Endothelial cell of umbilical vein (primary cell): ENCODE measurements at regions not wholly inside any gene's neighbourhood (a gene's known extent, or its start where the extent isn't known, plus 50 kb on each side); places are given as distances from the start of the nearest gene placed in this dataset.

ENCODE experiments used
- BruUV-seq: library from RNA; stranded (reverse); fragments of 400-500 nt; replicated peaks from 2 replicates; lab custom pipeline; 2021; lab: Mats Ljungman, UMichigan
- CTCF ChIA-PET: fragments of 300-600, 350-600 bp; sonication (Branson Sonifier 250); formaldehyde crosslinking; loops from one replicate; lab custom pipeline; 2021; ENCODE audit warnings: antibody characterized with exemption, inconsistent platforms; lab: Charles Lee
- POLR2A ChIA-PET: fragments of 300-600, 350-600 bp; sonication (Branson Sonifier 250); formaldehyde crosslinking; loops from one replicate; lab custom pipeline; 2021; ENCODE audit warnings: antibody characterized with exemption, inconsistent platforms; lab: Charles Lee
- DNase-seq: peaks from one replicate; pipeline ENCODE4 v3.0.0-alpha.2; 2011; ENCODE audit warnings: low read depth, low spot score
- FAIRE-seq: peaks from 2 replicates; lab custom pipeline; 2011; peaks lifted over from hg19 to GRCh38; lab: Jason Lieb, UNC
- H2AFZ ChIP-seq: 2 replicates; pipeline ENCODE4 v1.6.0; 2012; ENCODE audit warnings: low read depth, low read length, control low read depth, inconsistent platforms
- H3K27ac ChIP-seq: 2 replicates; pipeline ENCODE4 v1.5.1; 2011; ENCODE audit warnings: low read depth, mild to moderate bottlenecking, control low read depth, low read length, moderate library complexity; ENCODE audit not compliant: insufficient read depth
- H3K27me3 ChIP-seq, 2 experiments: 2 replicates each; pipeline versions ENCODE4 v1.6.0 to v1.6.1; 2011; ENCODE audit warnings: low read length in 2 of 2, mixed read lengths in 1 of 2; ENCODE audit not compliant: control insufficient read depth in 2 of 2, insufficient read depth in 2 of 2
- H3K36me3 ChIP-seq, 2 experiments: 2 replicates in 1 of 2; 3 replicates in 1 of 2; pipeline ENCODE4 v1.5.1; 2011; ENCODE audit warnings: low read length in 2 of 2, mild to moderate bottlenecking in 1 of 2, moderate library complexity in 1 of 2; ENCODE audit not compliant: control insufficient read depth in 2 of 2, insufficient read depth in 2 of 2; ENCODE audit errors: extremely low read depth in 1 of 2
- H3K4me1 ChIP-seq: 3 replicates; pipeline ENCODE4 v1.5.1; 2011; ENCODE audit warnings: mild to moderate bottlenecking, low read length; ENCODE audit not compliant: control insufficient read depth, insufficient read depth; ENCODE audit errors: extremely low read depth
- H3K4me2 ChIP-seq: 2 replicates; pipeline ENCODE4 v1.6.1; 2011; ENCODE audit warnings: low read length, control low read depth, mixed read lengths; ENCODE audit not compliant: insufficient read depth
- H3K4me3 ChIP-seq, 3 experiments: fragments of 200-600 bp in 1 of 3; sonication (generic), shearing (Covaris generic) in 1 of 3; replicated peaks in 1 of 3; 2 replicates each; pipeline ENCODE4 v1.5.1; 2011 to 2016; ENCODE audit warnings: control low read depth in 3 of 3, low read length in 3 of 3, mild to moderate bottlenecking in 2 of 3, inconsistent platforms in 1 of 3, low read depth in 1 of 3, moderate library complexity in 1 of 3; ENCODE audit not compliant: insufficient read depth in 1 of 3
- H3K79me2 ChIP-seq: 2 replicates; pipeline ENCODE4 v1.6.0; 2012; ENCODE audit warnings: low read length, inconsistent platforms; ENCODE audit not compliant: control insufficient read depth, insufficient read depth
- H3K9ac ChIP-seq: replicated peaks from 2 replicates; pipeline ENCODE3; 2011; ENCODE audit warnings: low read length, control low read depth; ENCODE audit not compliant: insufficient read depth; ENCODE audit errors: extremely low read depth
- H3K9me1 ChIP-seq: replicated peaks from 3 replicates; pipeline ENCODE4 v1.6.0; 2011; ENCODE audit warnings: mild to moderate bottlenecking, low read length; ENCODE audit not compliant: control insufficient read depth, insufficient read depth; ENCODE audit errors: extremely low read depth
- H3K9me3 ChIP-seq: replicated peaks from 2 replicates; pipeline ENCODE4 v1.5.1; 2012; ENCODE audit warnings: low read length, inconsistent platforms; ENCODE audit not compliant: control insufficient read depth, insufficient read depth
- H4K20me1 ChIP-seq: replicated peaks from 2 replicates; pipeline ENCODE3; 2011; ENCODE audit warnings: mild to moderate bottlenecking, low read length; ENCODE audit not compliant: control insufficient read depth, insufficient read depth; ENCODE audit errors: extremely low read depth
- EZH2 ChIP-seq: IDR thresholded peaks from 2 replicates; pipeline ENCODE4 v1.6.1; 2012; ENCODE audit warnings: borderline replicate concordance, low read depth, mild to moderate bottlenecking, moderate library complexity, low read length, inconsistent platforms; ENCODE audit not compliant: severe bottlenecking
- FOS ChIP-seq: IDR thresholded peaks from 2 replicates; pipeline ENCODE4 v1.6.1; 2011; ENCODE audit warnings: mild to moderate bottlenecking, low read length, moderate library complexity, borderline replicate concordance; ENCODE audit not compliant: insufficient read depth
- GATA2 ChIP-seq: IDR thresholded peaks from 2 replicates; pipeline ENCODE4 v1.7.0; 2011; ENCODE audit warnings: low read depth, mild to moderate bottlenecking, moderate library complexity, mixed read lengths, low read length; ENCODE audit not compliant: insufficient read length, insufficient read depth
- JUN ChIP-seq: IDR thresholded peaks from 2 replicates; pipeline ENCODE4 v1.6.1; 2011; ENCODE audit warnings: borderline replicate concordance, low read depth; ENCODE audit not compliant: insufficient read length, insufficient read depth
- MYC ChIP-seq: IDR thresholded peaks from one replicate; pipeline ENCODE4 v1.6.1; 2011; ENCODE audit warnings: mild to moderate bottlenecking, low read depth, low read length
- POLR2A ChIP-seq: IDR thresholded peaks from 2 replicates; pipeline ENCODE4 v1.6.1; 2012; ENCODE audit warnings: low read depth, mild to moderate bottlenecking, control low read depth, low read length
- POLR2AphosphoS5 ChIP-seq: IDR thresholded peaks from 2 replicates; pipeline ENCODE4 v1.6.1; 2012; ENCODE audit warnings: low read depth, mild to moderate bottlenecking, control low read depth, low read length, moderate library complexity; ENCODE audit not compliant: insufficient read depth
- dilution Hi-C: fragments of 300-500 bp; cut with MboI; formaldehyde crosslinking; loops from one replicate; pipeline ENCODE4 v1.15.0; 2019; ENCODE audit warnings: low sequenced_read_pairs; ENCODE audit not compliant: extremely low pct_ligation_motif_present
- intact Hi-C: fragments of 100-400 bp; cut with micrococcal nuclease; formaldehyde crosslinking; loops from one replicate; pipeline ENCODE4 v1.10.0; 2022
- TF ChIP-seq, protein P1 (sequence below): IDR thresholded peaks from 2 replicates; pipeline ENCODE4 v1.6.1; 2011; ENCODE audit not compliant: insufficient read depth, insufficient read length
- TF ChIP-seq, protein P2 (sequence below), 2 donors: IDR thresholded peaks; 1 replicate in 1 of 2; 2 replicates in 1 of 2; pipeline ENCODE4 v1.5.1; 2011; ENCODE audit warnings: low read length in 2 of 2, mild to moderate bottlenecking in 2 of 2, moderate library complexity in 2 of 2, control low read depth in 1 of 2, inconsistent platforms in 1 of 2, low read depth in 1 of 2; ENCODE audit not compliant: insufficient read depth in 1 of 2; ENCODE audit errors: extremely low read depth in 1 of 2

DNA sequence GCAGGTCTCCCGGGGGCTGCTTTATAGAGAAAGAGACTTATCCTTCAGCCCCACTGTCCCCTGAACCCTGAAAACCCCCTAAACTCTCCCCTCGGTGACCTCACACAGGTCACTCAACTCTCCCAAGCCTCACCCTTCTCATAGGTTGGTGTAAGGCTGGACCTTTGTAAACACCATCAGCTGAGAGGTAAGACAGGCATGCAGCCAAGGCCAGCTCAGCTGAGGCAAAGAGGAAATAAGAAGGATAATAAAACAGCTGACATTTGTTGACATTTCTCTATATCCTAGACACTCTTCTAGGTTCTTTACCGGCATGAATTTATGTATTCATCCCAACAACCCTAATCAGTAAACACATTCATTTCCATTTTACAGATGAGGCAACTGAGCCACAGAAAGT is 134.3 kb downstream of the CCT6B start:
- Histone ChIP-seq H3K4me1 (no peaks in the 10 kb centered on the region), H3K9ac (no peak overlapping the region), H3K4me3 (no peak overlapping the region), H3K4me2 (no peak overlapping the region), H2AFZ (no peak overlapping the region), H3K9me1 (no peaks in the 10 kb centered on the region), H3K27ac (no peak overlapping the region), H3K27me3 (no peaks in the 10 kb centered on the region), H3K36me3 (no peaks in the 10 kb centered on the region), H3K9me3 (no peaks in the 10 kb centered on the region), H4K20me1 (no peaks in the 10 kb centered on the region), H3K79me2 (no peaks in the 10 kb centered on the region)
- no peak for FAIRE-seq
- POLR2A ChIA-PET, result no interaction called here
- CTCF ChIA-PET, result interaction anchor here (0.8 kb wide), 1 partner anchor 45 kb away, joined by 3 read pairs; no protein-coding TSS in a partner anchor
- no TSS peak for BruUV-seq
- dilution Hi-C loops, result no loop called here
- intact Hi-C loops, result no loop called here
- TF ChIP-seq GATA2 (no peak), FOS (no peak), POLR2A (no peak), POLR2AphosphoS5 (no peak), EZH2 (no peak), MYC (no peak), JUN (no peak)
- TF ChIP-seq, protein P1, sequence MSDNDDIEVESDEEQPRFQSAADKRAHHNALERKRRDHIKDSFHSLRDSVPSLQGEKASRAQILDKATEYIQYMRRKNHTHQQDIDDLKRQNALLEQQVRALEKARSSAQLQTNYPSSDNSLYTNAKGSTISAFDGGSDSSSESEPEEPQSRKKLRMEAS, result no peak
- TF ChIP-seq, protein P2, sequence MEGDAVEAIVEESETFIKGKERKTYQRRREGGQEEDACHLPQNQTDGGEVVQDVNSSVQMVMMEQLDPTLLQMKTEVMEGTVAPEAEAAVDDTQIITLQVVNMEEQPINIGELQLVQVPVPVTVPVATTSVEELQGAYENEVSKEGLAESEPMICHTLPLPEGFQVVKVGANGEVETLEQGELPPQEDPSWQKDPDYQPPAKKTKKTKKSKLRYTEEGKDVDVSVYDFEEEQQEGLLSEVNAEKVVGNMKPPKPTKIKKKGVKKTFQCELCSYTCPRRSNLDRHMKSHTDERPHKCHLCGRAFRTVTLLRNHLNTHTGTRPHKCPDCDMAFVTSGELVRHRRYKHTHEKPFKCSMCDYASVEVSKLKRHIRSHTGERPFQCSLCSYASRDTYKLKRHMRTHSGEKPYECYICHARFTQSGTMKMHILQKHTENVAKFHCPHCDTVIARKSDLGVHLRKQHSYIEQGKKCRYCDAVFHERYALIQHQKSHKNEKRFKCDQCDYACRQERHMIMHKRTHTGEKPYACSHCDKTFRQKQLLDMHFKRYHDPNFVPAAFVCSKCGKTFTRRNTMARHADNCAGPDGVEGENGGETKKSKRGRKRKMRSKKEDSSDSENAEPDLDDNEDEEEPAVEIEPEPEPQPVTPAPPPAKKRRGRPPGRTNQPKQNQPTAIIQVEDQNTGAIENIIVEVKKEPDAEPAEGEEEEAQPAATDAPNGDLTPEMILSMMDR (IDR thresholded peaks at IDR 0.05; ENCODE audit: extremely low read depth in 1 of 2, insufficient read depth in 1 of 2, low read depth in 1 of 2, low read length in 2 of 2), result no peak
- DNase-seq, result no peak
